ENCODE measurements at regions not wholly inside any gene's neighbourhood (a gene's known extent, or its start where the extent isn't known, plus 50 kb on each side); places are given as distances from the start of the nearest gene placed in this dataset.

- Histone ChIP-seq H3K9me3 (replicated peaks; ENCODE audit: control insufficient read depth, insufficient read depth, low read depth, low read length) (no peaks in the 10 kb centered on the region), H3K4me3 (no peak overlapping the region), H2AFZ (ENCODE audit: low read depth, low read length) (no peak overlapping the region), H3K4me1 (replicated peaks in 1 of 2; ENCODE audit: control insufficient read depth in 2 of 2, insufficient read depth in 2 of 2, low read length in 2 of 2) (no peaks in the 10 kb centered on the region), H3K36me3 (ENCODE audit: control insufficient read depth, insufficient read depth, low read length) (no peaks in the 10 kb centered on the region), H3K4me2 (ENCODE audit: insufficient read depth, low read length) (no peak overlapping the region), H3K9ac (ENCODE audit: insufficient read depth in 1 of 2, low read depth in 2 of 2, low read length in 2 of 2) (no peak overlapping the region), H4K20me1 (replicated peaks; ENCODE audit: control insufficient read depth, insufficient read depth, low read length) (no peaks in the 10 kb centered on the region), H3K9me1 (ENCODE audit: control insufficient read depth, insufficient read depth, low read length) (no peaks in the 10 kb centered on the region), H3K27me3 (ENCODE audit: control insufficient read depth in 2 of 2, insufficient read depth in 2 of 2, low read length in 2 of 2) (no peaks in the 10 kb centered on the region), H3K79me2 (ENCODE audit: control insufficient read depth, insufficient read depth, low read length) (no peaks in the 10 kb centered on the region), H3K27ac (ENCODE audit: extremely low read depth, low read depth, low read length) (no peak overlapping the region)
- no peak for TF ChIP-seq HLTF (IDR thresholded peaks at IDR 0.05)
- no peak for TF ChIP-seq ZFPM2 (CRISPR knock-in tag; IDR thresholded peaks at IDR 0.05)
- no peak for TF ChIP-seq TAF1 (IDR thresholded peaks at IDR 0.05; ENCODE audit: control insufficient read depth, extremely low read depth, insufficient read depth, low read length, severe bottlenecking)
- no peak for TF ChIP-seq TCF3 (CRISPR knock-in tag; IDR thresholded peaks at IDR 0.05)
- no peak for TF ChIP-seq BRCA1 (IDR thresholded peaks at IDR 0.05)
- no peak for TF ChIP-seq BRCA1 (CRISPR knock-in tag; IDR thresholded peaks at IDR 0.05)
- TF ChIP-seq ZFX (CRISPR knock-in tag; IDR thresholded peaks at IDR 0.05), result no peak
- TF ChIP-seq AFF4 (CRISPR knock-in tag; IDR thresholded peaks at IDR 0.05), result no peak
- ATAC-seq, result no peak
- FAIRE-seq, result no peak
- intact Hi-C loops (cut with micrococcal nuclease), result loop anchor here (10.0 kb wide), 1 partner anchor 1727 kb away; the partner anchor contains the start of genes FBXO15 and TIMM21
- WGBS (ENCODE audit: insufficient coverage, low coverage, missing lambda C conversion rate), result 5% methylated on average over 2 of the region's 3 CpGs
- in situ Hi-C loops (cut with MboI), result no loop called here
- BruUV-seq (replicated peaks), result no TSS peak
- ChIA-PET CTCF (ENCODE audit: low intra/inter-chr PET ratio) (no interaction called here), POLR2A (no interaction called here)
- no peak for DNase-seq (ENCODE audit: extremely low read depth in 1 of 4, low spot score in 3 of 4)
These were observed 444.1 kb upstream of the SMIM21 start for GRCh38 chr18:75871596-75871995.

Data from K562 (cell line).